ENCODE measurements at regions not wholly inside any gene's neighbourhood (a gene's known extent, or its start where the extent isn't known, plus 50 kb on each side); places are given as distances from the start of the nearest gene placed in this dataset.

DNA sequence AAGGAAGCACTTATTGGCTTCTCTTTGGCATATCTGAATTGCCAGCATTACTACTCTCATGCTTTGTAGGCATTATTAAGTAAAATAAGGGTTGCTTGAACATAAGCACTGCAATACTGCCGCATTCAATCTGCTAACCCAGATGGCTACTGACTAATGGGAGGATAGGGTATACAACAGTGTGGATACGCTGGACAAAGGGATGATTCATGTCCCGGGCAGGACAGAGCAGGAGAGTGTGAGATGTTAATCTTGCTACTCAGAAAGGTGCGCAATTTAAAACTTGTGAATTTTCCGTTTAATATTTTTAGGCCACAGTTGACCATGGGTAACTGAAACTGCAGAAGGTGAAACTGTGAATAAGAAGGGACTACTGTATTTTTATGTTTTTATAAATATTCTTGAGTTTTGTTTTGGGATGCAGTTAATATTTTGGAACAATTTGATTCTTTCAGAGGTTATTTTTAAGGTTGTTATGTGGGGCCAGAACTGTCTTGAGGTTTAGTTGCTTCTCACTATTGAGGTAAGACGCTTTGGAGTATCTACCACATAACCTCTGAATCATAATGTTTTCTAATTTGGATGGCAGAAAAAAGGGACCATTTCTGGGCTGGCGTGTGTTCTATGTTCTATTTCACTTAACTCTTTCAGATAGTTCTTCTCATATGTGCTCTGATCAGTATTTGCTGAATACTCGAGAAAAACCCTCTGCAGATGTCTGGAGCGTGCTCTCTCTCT lies 75.7 kb upstream of the SYPL1 start:
- H3K9ac ChIP-seq (ENCODE audit: low read length) = peak overlapping the region; percentile 50; the same call in 1 of the 2 replicates
- no peaks in the 10 kb centered on the region for H3K27me3 ChIP-seq (replicated peaks; ENCODE audit: insufficient read depth, low read length)
- peak overlapping the region; percentile 71; the same call in 1 of the 2 replicates for H3K27ac ChIP-seq (ENCODE audit: low read length)
- H3F3A ChIP-seq (ENCODE audit: insufficient read depth, low read length) = peaks cover 11% of the 10 kb centered on the region; the same call in 1 of the 2 replicates
- no peaks in the 10 kb centered on the region for H3K9me2 ChIP-seq (replicated peaks; ENCODE audit: insufficient read depth, low read length)
- peaks cover 19% of the 10 kb centered on the region for H3K4me1 ChIP-seq (ENCODE audit: low read length)
- no peak overlapping the region for H3K4me3 ChIP-seq (ENCODE audit: low read length)
- H3K4me2 ChIP-seq (ENCODE audit: low read depth, low read length) = peak overlapping the region; percentile 58
- DNase-seq = peak; percentile 38
- no peak for TF ChIP-seq EZH2phosphoT487 (IDR thresholded peaks at IDR 0.05; ENCODE audit: low read length)
- no peak for TF ChIP-seq EZH2 (optimal IDR thresholded peaks at IDR 0.05; ENCODE audit: low read depth, low read length)
- TF ChIP-seq, protein P1, sequence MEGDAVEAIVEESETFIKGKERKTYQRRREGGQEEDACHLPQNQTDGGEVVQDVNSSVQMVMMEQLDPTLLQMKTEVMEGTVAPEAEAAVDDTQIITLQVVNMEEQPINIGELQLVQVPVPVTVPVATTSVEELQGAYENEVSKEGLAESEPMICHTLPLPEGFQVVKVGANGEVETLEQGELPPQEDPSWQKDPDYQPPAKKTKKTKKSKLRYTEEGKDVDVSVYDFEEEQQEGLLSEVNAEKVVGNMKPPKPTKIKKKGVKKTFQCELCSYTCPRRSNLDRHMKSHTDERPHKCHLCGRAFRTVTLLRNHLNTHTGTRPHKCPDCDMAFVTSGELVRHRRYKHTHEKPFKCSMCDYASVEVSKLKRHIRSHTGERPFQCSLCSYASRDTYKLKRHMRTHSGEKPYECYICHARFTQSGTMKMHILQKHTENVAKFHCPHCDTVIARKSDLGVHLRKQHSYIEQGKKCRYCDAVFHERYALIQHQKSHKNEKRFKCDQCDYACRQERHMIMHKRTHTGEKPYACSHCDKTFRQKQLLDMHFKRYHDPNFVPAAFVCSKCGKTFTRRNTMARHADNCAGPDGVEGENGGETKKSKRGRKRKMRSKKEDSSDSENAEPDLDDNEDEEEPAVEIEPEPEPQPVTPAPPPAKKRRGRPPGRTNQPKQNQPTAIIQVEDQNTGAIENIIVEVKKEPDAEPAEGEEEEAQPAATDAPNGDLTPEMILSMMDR (IDR thresholded peaks at IDR 0.05; ENCODE audit: low read length) = no peak
- no peaks in the 10 kb centered on the region for H3K9me3 ChIP-seq (replicated peaks; ENCODE audit: insufficient read depth, low read length)
- H4K20me1 ChIP-seq (ENCODE audit: insufficient read depth, low read length) = no peaks in the 10 kb centered on the region
- H2AFZ ChIP-seq (ENCODE audit: low read length) = peak overlapping the region; percentile 10
- H3K36me3 ChIP-seq (replicated peaks; ENCODE audit: insufficient read depth, low read length) = no peaks in the 10 kb centered on the region
- no peaks in the 10 kb centered on the region for H3K79me2 ChIP-seq (ENCODE audit: low read length)

DNA sequence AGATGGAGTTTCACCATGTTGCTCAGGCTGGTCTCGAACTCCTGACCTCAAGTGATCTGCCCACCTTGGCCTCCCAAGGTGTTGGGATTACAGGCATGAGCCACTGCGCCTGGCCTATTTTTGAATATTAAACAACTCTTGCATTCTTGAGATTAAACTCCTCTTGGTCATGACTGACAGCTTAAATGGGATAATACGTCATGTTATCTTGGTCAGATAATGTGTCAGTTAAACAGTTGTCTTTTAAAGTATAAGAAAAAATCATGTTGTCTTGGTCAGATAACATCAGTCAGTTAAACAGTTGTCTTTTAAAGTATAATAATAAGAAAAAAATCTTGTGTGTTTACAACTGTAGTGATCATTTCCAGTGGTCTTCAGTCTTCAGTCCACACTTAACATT lies 73.6 kb upstream of the SYPL1 start:
- H3K9me3 ChIP-seq (replicated peaks; ENCODE audit: insufficient read depth, low read length) = no peaks in the 10 kb centered on the region

DNA sequence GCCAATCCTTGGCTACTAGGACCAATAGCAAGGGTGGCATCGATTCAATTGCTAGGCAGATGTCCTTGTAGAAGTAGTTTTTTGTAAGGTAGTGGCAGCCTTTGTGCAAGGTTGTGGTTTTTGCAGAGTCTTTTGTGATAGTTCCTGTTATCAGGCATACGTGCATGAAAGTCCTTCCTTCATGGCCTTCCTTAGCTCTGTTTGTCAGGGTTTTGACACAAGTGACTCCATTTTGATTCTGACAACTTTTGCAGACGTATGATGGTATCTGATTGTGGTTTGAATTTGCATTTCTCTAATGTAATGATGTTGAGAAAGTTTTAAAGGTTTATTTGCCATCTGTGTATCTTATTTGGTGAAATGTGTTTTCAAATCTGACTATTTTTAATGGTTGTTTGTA lies 71.8 kb upstream of the SYPL1 start:
- DNase-seq = no peak
- Histone ChIP-seq H2AFZ (ENCODE audit: low read length) (no peak overlapping the region), H4K20me1 (ENCODE audit: insufficient read depth, low read length) (no peaks in the 10 kb centered on the region), H3F3A (ENCODE audit: insufficient read depth, low read length) (peaks cover 11% of the 10 kb centered on the region; the same call in 1 of the 2 replicates), H3K9me3 (replicated peaks; ENCODE audit: insufficient read depth, low read length) (no peaks in the 10 kb centered on the region), H3K79me2 (ENCODE audit: low read length) (no peaks in the 10 kb centered on the region), H3K27me3 (replicated peaks; ENCODE audit: insufficient read depth, low read length) (no peaks in the 10 kb centered on the region), H3K9me2 (replicated peaks; ENCODE audit: insufficient read depth, low read length) (no peaks in the 10 kb centered on the region), H3K36me3 (replicated peaks; ENCODE audit: insufficient read depth, low read length) (no peaks in the 10 kb centered on the region), H3K4me2 (ENCODE audit: low read depth, low read length) (no peak overlapping the region), H3K27ac (ENCODE audit: low read length) (no peak overlapping the region), H3K9ac (ENCODE audit: low read length) (no peak overlapping the region), H3K4me3 (ENCODE audit: low read length) (no peak overlapping the region), H3K4me1 (ENCODE audit: low read length) (peaks cover 38% of the 10 kb centered on the region)
- TF ChIP-seq EZH2 (optimal IDR thresholded peaks at IDR 0.05; ENCODE audit: low read depth, low read length) (no peak), EZH2phosphoT487 (IDR thresholded peaks at IDR 0.05; ENCODE audit: low read length) (no peak)
- TF ChIP-seq, protein P1 (IDR thresholded peaks at IDR 0.05; ENCODE audit: low read length) = no peak

More for the DNA sequence above, 73.6 kb upstream of the SYPL1 start:
- TF ChIP-seq EZH2phosphoT487 (IDR thresholded peaks at IDR 0.05; ENCODE audit: low read length) = no peak
- TF ChIP-seq, protein P1 (IDR thresholded peaks at IDR 0.05; ENCODE audit: low read length) = no peak
- no peak for TF ChIP-seq EZH2 (optimal IDR thresholded peaks at IDR 0.05; ENCODE audit: low read depth, low read length)
- Histone ChIP-seq H3K79me2 (ENCODE audit: low read length) (no peaks in the 10 kb centered on the region), H3K27ac (ENCODE audit: low read length) (no peak overlapping the region), H3F3A (ENCODE audit: insufficient read depth, low read length) (peaks cover 11% of the 10 kb centered on the region; the same call in 1 of the 2 replicates), H3K9ac (ENCODE audit: low read length) (no peak overlapping the region), H3K36me3 (replicated peaks; ENCODE audit: insufficient read depth, low read length) (no peaks in the 10 kb centered on the region), H3K9me2 (replicated peaks; ENCODE audit: insufficient read depth, low read length) (no peaks in the 10 kb centered on the region), H3K4me1 (ENCODE audit: low read length) (peaks cover 22% of the 10 kb centered on the region), H3K4me2 (ENCODE audit: low read depth, low read length) (no peak overlapping the region), H4K20me1 (ENCODE audit: insufficient read depth, low read length) (no peaks in the 10 kb centered on the region), H2AFZ (ENCODE audit: low read length) (no peak overlapping the region), H3K27me3 (replicated peaks; ENCODE audit: insufficient read depth, low read length) (no peaks in the 10 kb centered on the region), H3K4me3 (ENCODE audit: low read length) (no peak overlapping the region)
- DNase-seq = no peak

Measured in MM.1S (cell line).